ENCODE measurements at regions not wholly inside any gene's neighbourhood (a gene's known extent, or its start where the extent isn't known, plus 50 kb on each side); places are given as distances from the start of the nearest gene placed in this dataset.
"Not testable (repeated sequence)": the region's sequence is repeated elsewhere in the genome, so short reads cannot be mapped to it uniquely, and the experiment has no call there.

DNA sequence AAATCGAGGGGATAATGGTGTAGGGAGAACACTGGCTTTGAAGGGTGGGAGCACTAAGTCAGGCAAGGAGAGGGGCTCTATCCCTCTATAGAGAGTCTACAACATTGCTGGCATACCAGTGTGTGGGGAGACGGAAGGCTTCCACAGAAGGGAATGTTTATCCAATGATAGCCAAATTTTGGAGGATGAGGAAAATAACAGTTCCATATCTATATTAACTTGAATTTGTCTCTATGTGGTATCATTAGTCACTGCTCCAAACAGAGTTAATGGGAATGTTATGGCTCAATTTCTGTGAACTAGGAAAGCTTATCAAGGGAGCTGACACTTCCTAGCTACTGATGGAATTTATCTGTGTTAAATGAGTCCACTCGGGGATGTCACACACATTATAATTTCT is 208.9 kb upstream of the PHACTR1 start:
- DNase-seq = no peak

- DNase-seq = no peak
Observed at GRCh38 chr6:12508553-12508952, 208.0 kb upstream of the PHACTR1 start.

DNA sequence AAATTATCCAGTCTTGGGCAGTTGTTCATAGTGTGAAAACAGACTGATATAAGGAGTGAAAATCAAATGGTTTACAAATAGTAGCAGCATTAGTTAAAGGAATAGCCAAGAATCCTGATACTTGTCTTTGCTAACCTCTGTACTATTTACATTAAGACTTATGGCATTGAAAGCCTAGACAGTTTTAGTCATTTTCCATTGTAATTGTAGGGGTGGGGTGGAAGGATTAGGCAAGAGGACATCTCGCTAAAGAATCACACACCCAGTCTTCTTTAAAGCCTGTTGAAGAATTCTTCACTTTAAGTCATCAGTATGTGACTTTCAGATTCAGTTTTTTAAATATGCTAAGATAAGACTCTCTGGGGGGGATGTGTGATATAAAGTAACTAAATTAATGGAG is 207.5 kb upstream of the PHACTR1 start:
- no peak for DNase-seq

GRCh38 chr6:12516070-12516469 is 200.5 kb upstream of the PHACTR1 start:
- DNase-seq = no peak

DNA sequence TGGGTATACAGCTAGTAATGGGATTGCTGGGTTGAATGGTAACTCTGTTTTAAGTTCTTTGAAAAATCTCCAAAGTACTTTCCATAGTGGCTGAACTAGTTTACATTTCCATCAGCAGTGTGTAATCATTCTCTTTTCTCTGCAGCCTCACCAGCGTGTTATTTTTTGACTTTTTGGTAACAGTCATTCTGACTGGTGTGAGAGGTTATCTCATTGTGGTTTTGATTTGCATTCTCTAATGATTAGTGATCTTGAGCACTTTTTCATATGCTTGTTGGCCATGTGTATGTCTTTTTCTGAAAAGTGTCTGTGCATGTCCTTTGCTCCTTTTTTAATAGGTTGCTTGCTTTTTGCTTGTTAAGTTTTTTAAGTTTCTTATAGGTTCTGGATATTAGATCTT is 194.2 kb upstream of the PHACTR1 start:
- no peak for DNase-seq

- DNase-seq = no peak
Observed at GRCh38 chr6:12523726-12524125, 192.8 kb upstream of the PHACTR1 start.

DNA sequence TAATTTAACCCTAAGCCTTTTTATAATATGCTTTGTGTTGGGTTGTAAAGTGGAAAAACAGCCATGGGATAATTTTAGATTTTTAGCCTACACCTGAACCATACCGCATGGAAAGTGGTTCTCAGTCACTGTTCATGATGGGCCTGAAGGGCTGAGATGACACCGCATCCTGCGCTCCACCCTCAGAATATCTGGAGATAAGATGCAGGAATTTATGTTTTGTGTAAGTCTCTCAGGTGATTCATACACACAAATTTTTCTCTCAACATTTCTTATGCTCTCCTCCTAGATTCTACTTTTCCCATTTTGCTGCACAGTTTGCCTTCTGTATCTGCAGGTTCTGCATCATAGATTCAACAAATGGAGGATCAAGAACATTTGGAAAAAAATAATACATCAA is 191.3 kb upstream of the PHACTR1 start:
- no peak for DNase-seq

DNA sequence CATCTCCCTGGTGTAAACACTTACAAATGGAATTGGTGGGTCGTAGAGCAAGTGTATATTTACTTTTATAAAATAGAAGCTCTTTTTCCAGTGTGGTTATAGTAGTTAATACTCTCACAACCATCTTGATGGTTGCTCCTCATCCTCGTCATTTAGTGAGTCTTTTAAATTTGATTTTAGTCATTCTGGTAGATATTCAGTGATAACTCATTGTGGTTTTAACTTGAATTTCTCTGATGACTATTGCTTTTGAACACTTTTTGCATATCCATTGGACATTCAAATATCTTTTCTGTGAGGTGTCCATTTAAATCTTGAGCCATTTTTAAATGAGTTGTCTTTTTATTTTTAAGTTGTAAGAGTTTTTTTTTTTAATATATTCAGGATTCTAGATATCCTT is 189.2 kb upstream of the PHACTR1 start:
- DNase-seq = no peak

DNA sequence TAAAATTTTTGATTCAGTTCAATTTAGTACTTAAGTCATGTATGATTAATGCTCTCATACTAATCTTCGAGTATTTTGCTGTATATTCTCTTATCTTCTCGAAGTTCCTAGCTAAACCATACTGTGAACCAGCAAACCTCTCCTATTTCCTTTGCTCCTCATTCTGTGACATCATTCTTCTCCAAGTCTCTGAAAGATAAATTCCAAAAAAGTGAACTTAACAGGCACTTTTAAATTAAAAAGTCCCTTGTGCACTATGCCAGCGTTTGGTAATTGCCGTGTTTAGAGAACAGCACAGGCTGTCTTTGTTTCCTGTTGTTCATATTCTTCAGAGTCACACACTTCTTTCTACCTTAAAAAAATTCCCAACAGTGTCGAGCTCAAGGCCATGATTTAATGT is 188.4 kb upstream of the PHACTR1 start:
- DNase-seq = no peak

DNA sequence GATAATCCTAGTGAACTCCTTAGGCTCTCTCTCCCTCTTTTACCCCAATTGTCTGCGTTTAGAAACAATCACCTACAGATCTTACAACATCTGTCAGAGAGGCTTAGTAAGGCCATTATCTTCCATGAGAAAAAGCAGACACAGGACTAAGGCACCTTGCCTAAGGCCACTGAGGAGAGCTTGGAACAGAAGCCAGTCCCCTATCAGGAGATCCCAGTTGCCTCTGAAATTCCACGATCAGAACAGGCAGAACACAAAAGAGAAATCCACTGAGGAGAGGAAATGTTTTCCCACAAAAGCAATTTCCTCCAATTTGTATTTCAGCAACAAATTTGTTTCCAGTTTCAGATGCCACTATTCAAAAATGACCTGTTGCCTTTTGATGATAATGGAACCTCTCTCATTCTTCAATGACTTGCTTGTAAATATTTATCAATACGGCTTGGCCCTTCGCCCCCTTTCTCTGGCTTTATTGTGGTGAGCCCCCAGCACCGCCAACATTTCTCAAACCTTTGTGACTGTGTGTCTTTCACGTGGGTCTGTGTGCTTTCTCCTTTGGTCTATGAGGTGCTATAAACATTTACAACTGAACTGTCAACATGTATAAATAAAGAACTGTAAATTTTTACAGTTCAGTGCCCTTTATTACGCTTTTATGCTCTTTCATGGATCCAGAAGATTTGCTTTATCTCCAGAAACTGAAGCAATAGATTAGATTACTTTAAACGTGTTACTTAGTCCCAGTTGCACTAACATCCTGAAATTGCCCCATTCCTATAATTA is 187.8 kb upstream of the PHACTR1 start:
- no peak for DNase-seq

- no peak for DNase-seq
Observed at GRCh38 chr6:12529364-12530019, 187.1 kb upstream of the PHACTR1 start.

- DNase-seq = no peak
Observed at GRCh38 chr6:12530345-12530744, 186.2 kb upstream of the PHACTR1 start.

DNA sequence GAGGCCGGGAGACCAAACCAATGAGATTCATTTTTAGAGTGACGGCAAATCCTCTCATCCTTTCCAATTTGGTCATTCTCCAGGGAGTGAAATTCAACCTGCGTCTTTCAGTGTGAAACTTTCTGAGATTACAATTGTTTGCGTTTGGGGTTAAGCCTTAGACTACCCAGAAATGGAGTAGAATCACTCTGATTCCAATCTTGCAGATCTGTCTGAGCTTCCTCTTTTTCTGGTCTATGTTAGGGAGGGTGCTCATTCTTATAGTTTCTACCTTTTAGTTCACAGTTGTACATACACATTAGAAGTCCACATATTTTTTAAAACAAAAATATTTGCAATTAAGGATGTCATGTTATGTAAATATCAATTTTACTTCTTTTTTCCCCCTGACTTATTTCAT is 183.0 kb upstream of the PHACTR1 start:
- no peak for DNase-seq

DNA sequence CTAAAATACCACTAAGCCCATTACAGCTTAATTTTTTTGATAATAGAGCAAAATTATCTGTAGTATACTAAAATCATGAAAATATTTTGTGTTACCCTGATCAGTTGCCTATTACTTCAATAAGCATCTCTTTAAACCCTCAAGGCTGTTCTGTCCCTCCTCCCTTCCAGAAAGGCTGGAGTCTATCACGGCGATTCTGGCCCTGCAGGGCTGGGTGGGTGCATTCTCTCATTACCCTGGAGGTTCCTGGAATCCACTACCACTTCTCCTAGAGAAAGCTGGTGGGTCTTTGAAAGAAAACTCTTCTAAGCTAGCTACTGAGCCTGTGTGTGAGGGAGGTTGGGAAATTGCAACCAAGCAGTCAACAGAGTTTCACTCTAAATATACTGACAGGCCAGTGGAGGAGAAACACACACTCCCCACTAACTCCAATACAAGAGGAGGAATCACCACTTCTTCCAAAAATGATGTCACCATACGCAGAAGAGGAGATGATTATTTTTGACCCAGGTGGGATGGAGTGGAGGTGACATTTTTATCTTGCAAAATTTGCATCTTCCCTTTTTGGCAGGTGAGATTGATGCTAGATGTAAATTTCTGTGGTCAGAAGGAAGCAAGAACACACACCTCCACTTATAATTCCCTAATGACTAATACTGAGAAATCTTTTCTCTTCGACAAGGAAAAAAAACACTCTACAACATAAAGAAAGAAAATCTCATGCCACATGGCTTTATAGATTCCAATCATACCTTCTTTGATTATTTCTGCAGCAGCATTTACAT is 182.3 kb upstream of the PHACTR1 start:
- no peak for DNase-seq

DNA sequence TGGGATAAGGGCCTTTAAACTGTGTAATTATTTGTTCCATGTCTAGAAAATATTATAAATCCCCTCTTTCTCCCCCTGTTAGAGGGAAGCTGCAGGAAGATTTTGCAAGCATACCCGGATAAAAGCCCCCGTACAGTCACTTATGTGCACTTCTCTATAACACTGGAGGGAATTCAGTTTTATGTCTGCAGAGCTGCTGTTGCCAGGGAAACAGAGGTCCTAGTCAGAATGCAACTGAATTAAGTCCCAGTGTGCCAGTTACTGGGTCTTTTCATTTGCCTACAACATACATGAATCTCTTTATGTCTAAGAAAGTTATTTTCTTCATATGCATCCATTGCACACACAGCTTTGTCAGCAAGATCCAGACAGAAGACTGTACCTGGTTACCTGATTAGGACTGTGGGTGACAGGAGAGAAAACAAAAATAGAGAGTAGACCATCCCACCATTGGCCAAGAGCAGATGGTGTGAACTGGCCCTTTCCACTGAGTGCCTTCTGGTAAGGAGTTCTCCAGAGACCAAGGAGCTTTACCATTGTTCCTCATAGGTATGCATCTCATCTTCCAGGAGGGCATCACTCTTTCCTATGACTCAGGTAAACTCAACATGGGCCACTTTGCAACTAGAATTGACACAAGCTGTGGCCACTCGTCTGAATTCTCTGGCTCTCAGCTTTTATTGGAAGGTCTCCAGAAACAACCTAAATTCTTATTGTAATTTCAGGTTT is 180.8 kb upstream of the PHACTR1 start:
- no peak for DNase-seq

DNA sequence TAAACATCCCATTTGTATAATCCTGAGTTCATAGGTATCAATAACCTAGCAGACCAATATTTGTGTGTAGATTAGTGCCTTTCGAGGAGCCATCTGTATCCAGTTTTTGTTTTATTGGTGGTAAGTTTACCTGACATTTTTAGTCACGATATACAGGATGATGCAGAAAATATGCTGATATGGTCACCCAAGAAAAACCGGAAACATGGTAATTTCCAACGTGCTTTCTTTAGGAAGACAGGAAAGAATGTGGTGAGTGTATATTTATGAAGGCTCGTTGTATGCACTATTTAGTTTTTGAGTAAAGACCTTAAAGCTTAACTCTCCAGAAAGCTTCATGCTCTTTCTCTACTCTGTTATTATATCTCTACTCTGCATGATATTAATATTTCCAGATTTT is 180.2 kb upstream of the PHACTR1 start:
- no peak for DNase-seq

DNA sequence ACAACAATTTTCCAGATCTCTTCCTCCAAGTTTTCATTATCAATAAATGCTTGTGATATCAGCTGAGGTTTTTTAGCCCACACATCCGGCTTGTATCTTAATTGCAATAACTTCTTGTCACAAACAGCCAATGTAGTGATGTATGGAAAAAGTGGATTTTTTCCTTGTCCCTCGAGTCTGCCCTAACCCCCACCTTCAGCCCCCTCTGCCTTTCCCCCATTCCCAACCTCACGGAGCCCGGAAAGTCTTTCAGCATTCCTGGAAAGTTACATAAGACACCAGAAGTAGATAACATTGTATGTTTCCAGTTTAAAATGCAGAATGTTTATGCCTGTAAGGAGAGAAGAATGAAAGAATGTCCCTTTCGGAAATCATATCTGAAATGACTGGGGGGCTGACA is 179.2 kb upstream of the PHACTR1 start:
- no peak for DNase-seq

DNA sequence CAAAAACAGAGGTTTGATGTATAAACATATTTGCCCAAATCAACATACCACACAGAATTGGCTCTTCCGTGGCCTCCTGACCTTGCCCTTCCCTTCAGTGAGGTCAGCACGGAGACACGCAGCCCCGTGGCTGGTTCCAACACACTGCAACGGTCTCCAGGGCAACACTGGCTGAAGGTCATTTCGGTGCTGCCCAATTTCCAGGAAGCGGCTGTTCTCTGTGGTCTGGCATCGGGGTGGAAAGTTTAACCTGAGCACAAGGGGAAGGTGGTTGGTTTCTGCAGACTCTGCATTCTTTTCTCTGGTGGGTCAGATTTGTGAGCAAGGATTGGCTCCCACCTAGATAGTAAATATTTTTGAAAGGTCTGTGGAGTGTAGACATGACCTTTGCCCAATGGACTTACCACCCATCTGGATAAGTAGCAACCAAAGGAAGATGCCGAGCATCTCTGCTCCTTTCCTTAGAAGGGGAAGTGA is 177.6 kb upstream of the PHACTR1 start:
- peak in 1 of 58 donors; percentile 3 for DNase-seq

GRCh38 chr6:12542319-12543115 is 174.1 kb upstream of the PHACTR1 start:
- not testable (repeated sequence) for DNase-seq

DNA sequence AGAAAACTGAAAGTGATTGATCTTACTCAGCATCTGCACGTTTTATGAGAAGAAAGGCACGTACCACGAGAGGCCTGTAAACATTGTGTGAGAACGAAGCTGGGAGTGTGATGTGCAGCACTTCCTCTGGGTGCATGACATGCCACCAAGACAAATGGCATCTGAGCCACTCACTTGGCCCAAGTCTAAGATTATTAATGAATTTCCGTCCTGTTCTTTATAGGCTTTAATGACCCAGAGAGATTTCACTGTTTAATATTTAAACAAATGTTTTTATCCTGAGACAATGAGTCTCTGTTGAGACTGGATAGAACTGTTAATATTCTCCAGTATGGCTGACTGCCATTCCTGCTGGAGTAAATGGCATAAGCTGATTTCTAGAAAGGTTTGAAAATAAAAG is 172.6 kb upstream of the PHACTR1 start:
- no peak for DNase-seq
